GM19455 (cell line): ENCODE measurements at regions not wholly inside any gene's neighbourhood (a gene's known extent, or its start where the extent isn't known, plus 50 kb on each side); places are given as distances from the start of the nearest gene placed in this dataset.

Experiments used
- ATAC-seq: cut with Tn5 transposase; IDR thresholded peaks from one replicate; pipeline ENCODE4 v1.9.1; 2021; ENCODE audit not compliant: unreplicated experiment

DNA sequence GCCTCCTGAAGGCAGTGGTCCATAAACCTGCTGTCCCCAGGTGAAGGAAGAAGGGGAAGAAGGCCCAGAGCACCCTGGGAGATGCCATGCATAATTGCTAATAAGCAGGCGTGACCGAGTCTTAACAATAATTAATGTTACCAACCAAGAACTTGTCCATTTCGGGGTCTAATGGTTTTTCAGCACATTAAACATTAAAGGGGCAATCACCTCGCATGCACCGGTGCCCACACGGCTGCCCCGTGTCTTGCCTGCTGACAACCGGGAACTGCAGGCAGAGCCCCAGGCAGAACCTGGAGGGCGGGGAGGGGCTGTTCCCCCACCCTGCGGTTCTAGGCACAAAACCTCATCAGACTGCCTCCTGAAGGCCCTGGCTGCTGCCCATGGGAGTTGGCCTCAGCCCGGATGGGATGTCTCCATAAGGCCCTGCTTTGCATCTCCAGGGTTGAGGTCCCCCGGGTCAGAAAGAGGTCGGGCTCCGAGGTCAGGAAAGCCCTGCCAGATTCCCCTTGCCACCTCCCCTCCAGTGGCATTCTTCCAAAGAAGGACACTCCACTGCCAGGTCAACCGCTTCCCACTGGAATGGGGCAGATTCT lies 169.0 kb downstream of the BUD13 start:
- ATAC-seq, result no peak

DNA sequence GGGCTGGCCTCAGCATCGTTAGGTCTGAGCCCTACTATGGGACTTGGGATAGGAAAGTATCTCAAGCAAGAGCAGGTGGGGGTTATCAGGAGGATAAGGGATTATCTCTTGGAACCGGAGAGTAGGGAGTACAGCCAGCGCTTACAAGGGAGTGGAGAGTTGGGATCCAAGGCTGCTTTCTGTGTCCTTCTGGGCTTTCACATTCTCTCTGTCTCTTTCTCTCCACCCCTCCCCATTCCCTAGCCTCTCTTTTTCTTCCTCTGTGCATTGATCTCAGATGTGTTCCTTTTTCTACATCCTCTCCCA lies 170.2 kb downstream of the BUD13 start:
- ATAC-seq, result no peak

DNA sequence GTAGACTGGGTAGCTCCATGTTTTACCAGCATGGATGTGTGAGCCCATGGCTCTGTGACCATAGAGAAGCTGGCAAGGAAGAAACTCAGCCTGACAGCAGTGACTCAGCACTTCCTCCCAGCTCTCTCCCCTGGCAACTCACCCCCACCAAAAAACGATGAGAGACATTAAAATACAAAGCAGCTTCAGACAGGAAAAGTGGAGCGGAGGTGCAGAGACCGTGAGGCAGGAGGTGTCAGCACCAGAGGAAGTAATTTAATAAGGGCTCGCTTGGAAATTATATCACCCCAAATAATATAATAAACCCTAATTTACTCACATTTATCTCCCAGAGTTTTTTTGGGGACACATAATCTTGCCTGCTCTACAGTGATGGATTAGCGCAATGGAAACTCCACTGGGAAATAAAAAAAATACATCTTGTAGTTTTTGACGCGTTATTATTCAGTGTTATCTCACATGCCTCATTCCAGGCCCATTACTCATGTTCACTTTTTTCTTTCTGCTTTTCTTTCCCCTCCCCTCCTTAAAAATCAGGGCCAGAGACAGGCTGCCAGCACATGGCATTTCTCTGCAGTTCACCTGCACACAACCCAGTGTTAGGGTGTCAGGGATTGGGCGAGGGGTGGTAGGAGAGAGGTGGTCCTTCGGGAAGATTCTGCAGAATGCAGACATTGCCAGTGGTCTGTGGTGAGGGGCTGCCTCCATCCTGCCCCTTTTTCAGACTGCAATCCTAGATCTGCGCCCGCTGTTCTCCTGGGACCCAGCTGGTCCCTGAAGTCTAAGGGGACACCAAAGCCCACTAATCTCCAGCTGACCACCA lies 170.8 kb downstream of the BUD13 start:
- ATAC-seq, result no peak

DNA sequence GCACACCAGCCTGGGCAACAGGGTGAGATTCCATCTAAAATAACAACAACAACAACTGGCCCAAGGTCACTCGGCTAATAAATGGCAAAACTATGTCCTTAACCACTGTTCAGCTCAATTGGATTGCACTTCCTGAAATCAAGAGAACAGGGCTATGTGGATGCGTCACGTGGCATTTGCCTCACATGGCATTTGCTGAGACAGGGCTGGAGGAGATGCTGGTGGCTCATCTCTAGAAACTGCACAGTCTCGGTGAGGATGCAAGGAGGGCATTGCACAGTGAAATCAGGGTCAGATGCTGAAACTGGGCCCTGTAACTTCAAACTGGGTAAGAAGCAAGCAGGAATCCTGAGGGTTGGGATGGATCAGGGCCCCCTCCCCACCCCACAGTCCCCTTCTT lies 171.9 kb downstream of the BUD13 start:
- ATAC-seq, result no peak

DNA sequence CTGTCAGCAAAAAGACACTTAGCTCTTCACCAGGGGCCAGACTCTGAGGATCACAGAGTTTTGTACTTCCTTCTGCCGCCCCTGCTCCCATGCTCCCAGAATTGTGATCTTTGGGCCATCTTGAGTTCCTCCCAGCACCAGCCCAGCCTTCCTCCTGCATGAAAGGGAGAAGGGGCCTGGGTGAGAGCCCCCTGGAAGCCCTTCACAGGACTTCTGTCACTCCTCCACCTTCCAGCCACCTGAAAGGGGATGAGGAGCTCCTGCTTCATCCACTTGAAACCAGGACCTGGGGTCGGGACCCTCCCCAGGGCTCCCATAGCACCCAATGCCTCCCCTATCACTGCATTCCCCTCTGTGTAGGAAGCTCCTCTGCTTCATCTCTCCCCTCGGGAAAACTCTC lies 174.2 kb downstream of the BUD13 start:
- ATAC-seq, result no peak

DNA sequence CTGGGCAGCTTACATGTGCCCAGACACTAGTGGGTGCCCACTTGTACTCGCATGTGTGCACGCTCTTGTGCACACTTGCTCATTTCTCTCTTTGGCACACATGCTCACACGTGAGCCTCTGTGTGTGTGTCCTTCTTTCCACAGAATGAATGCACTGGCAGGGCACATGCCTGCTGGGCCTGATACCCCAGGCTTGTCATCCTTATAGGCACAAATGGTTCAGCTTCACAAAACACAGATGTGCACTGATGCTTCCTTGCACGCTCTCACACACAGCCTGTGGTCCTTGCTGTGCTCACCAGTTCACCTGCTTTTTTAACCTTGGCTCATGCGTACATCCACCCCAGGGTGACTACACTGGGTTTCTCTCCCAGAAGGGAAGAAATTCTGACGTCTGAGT lies 174.8 kb downstream of the BUD13 start:
- ATAC-seq, result no peak

DNA sequence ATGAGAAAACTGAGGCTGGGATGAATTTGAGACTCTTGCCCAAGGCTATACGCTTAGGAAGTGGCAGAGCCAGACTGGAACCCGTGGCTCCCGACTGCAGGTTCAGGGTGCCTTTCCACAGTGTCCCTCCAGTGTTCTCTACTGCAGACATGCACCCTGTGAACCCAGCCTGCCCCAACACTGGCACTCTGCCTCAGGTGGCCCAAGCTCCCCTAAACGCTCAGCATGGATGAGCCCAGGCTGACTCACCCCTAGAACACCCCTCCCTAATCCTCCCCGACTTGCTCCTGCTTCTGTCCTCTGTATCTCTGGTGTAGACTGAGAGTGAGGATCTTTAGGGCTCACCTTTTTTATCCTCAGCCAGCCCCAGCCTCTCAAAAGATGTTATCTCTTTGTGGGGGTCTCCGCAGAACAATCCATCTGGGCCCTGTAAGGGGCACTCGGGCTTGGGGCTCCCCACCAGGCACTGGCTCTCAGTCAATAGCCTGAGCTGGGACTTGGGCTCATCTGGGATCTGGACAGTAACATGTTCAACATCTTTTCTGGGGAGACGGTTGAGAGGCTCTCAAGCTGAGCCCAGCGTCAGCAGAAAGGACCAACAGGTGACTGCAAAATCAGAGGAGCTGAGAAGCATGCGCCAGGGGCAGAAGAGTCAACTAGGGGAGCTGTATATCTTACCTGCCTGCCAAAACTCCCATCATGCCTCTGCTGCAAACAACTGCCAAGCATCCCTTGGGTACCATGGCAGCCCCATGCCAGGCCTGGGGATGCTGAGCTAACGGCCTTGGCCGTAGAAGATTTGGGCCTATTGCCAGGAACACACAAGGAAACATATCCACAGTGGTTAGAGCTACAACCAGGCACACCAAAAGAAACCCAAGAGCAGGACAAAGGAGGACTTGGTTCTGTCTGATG lies 176.2 kb downstream of the BUD13 start:
- no peak for ATAC-seq

DNA sequence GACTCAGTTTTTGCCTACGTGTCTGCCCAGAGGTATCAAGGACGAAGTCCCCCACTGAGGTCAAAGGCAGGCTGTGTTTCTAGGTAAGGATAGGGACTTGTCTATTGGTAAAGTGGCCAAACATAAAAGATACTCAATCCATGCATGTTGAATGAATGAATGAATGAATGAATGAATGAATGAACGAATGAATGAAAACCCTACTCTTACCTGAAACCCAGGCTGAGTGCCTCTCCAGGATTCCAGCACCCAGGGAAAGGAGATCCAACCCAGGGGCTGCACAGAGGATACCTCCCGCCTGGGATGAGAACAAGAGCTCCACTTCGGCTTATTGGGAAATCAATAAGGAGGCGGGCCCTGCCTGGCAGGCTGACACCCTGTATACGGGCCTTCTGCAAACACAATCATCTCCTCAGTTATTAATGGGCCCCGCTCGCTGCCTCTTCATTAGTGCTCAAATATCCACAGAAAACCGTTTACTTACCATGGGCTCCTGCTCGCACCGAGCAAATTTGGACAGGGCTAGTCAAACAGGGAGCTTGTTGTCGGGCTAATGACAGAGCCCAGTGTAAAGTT lies 177.4 kb downstream of the BUD13 start:
- ATAC-seq, result no peak

DNA sequence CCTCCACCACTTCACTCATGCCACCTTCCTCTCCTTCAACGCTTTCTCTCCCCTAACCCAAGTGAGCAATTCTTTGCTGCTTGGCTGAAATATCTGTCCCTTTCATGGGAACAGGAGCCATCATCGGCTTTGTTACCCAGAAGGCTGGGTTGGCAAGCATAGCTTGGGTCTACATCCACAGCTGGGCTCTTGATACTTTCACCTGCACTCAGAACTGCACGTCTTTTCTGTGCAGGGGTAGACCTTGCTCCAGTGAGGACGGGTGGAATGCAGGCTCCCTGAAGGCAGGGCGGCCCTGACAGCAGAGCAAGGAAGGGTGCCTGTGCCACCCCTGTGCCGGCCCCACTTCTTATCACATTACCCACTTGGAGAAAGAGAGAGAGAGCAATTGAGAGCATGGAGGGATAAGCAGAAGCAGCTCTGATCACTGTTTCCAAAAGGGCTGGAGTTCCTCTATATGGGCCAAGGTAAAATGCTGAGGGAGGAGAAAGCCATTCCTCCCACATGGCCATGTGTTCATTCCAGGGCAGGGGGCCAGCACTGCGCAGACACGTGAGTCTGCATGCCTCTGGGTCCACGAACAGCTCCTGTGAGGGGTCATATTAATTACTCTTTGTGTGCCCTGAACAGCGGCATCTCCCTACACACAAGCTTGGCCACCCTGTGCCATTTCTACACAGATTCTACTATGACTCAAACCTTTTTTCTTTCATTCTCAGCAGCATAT lies 181.8 kb downstream of the BUD13 start:
- ATAC-seq, result no peak

DNA sequence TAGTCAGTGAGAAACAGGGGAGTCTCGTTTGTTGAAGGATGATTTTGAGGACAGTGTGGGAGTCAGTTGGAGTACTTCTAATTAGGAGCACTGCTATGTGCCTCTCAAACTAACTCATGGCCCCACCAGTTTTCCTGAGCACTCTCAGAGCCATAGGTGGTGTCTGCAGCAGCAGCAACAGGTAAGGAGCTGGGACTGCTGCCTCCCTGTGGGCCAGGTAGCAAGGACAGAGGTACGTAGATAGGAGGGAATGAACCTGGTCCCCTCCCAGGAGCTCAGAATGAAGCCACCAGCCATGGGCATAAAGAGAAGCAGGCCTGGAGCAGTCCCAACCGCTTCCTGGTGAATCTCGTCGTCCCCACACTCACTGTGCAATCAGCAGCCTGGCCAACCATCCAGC lies 183.4 kb downstream of the BUD13 start:
- ATAC-seq, result no peak

DNA sequence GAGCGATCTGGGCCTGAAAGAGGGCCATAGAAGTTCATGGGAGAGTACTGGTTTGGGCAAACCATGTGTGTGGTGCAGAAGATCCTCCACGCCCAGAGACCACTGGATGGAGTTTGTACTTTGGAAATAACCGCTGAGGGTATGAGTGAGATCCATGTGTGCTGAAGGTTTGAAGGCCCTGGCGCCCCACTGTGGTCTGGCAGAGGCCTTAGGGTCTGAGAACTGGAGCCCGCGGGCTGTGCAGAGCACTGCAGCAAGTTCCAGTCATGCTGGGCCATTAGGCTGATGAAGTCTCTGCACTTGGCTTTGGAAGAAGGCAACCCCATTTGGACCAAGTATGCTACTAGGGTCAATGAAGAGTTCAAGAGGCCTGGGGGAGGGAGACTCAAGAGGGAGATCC lies 186.4 kb downstream of the BUD13 start:
- ATAC-seq, result no peak

DNA sequence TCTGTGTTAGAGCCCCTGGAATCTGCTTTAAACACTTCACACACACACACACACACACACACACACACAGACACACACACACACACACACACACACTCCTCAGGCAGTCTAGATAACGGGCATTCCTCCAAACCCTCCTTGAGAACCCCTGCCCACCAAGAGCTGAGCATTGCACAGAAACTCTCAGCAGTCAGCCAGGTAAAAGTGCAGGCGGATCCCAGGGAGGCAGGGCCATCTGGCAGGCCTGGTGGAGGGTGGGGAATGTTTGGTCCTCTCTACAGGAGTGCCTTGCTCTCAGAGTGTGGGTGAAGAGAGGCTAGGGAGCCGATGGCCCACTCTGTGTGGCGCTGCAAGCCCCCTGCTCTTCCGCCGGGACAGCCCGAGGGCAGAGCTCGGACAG lies 190.2 kb downstream of the BUD13 start:
- no peak for ATAC-seq

DNA sequence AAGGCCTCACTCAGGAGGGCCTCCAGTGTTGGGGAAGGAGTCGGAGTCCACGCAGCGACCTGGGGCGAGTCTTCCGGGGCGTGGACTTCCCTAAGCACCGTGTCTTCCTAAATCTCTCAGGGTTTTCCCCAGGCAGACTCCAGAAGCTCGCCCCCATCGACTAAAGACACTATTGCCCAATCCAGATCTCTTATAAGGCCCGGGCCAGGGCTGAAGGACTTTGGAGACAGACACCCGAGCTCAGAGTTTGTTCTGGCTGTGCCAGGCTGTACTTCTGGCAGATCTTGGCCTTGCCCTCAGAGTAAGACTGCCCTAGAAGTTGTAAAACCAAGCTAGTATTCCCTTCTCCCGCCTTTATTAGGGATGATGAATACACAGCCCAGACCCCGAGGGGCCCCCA lies 191.4 kb downstream of the BUD13 start:
- no peak for ATAC-seq

DNA sequence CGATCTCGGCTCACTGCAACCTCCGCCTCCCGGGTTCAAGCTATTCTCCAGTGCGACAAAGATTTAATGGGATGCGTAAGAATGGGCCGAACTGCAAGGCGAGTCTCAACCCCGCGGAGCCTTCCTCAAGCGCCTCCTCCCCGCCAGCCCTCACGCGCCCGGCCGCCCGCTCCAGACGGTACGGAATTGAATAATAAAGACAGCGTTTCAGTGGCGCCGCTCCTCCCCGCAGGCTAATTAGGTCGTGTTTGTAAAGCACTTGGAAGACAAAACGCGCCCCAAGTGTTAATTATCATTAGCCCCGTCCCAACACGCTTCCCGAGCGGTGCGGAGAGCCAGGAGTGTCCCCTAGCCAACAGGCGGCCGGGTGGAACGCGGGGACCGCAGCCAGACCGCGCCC lies 192.0 kb downstream of the BUD13 start:
- ATAC-seq, result no peak

DNA sequence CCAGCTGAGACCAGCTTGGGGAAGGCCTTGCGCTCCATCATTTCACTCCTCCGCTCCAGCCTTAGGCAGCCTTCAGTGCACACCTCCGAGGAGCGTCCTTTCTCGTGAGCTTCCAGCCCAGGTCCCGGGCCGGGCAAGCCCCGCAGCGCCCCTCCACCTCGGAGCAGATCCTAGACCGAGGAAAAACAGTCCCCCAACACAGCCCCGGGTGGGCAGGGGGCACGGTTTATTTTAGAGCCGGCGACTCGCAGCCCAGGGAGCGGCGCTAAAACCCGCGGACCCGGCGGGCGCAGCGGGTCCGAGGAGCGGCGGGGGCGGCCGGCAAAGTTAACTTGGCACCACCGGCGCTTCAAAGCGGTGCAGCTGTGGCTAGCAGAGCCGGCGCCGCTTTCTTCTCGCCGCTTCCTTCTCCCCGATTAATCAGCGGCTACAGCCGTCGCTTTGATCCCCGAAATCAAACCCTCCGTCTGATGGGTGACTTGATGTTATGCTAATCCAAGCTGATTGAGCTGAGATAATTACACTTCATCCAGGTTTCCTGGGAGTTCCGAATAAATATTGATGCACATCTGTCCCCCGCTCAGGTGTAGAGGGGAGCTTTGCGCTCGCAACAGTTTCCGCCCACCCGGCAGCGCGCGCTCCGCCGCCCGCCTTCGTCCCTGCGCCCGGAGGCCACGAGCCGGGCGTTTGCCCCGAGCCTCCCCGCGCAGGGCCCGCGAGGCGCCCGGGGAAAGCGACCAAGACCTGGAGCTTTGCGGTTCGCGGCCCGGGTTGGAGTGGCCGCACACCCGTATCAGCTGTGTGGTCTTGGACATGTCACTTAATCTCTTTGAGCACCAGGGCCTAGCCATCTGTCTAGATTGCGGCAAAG lies 192.7 kb downstream of the BUD13 start:
- ATAC-seq, result no peak

DNA sequence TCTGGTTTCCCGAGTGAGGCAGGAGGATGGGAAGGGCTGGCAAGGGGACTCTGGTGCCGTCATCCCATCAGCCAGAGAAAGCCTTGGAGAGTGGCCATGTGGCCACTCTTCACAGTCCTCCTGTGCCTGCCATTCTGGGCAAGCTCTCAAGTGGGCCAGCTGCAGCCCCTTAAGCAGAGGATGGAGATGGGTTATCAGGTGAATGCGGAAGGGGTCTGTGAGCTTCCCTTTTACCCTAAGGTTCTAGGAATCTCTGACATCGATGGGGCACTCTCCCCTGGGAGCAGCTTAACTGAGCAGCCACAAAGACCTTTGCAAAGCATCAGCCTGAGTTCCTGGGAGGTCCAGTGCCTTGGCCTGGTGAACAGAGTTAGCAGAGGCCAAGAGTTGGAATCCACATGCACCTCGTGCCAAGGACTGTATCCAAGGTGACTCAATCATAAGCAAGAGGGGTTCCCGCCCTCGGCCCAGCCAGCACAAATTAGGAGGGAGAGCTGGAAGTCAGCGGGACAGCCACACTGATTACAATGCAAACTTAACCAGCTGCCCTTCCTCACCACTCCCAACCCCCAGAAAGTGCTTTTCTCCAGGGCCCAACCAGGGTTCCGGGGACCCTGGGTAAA lies 193.6 kb downstream of the BUD13 start:
- ATAC-seq, result no peak

DNA sequence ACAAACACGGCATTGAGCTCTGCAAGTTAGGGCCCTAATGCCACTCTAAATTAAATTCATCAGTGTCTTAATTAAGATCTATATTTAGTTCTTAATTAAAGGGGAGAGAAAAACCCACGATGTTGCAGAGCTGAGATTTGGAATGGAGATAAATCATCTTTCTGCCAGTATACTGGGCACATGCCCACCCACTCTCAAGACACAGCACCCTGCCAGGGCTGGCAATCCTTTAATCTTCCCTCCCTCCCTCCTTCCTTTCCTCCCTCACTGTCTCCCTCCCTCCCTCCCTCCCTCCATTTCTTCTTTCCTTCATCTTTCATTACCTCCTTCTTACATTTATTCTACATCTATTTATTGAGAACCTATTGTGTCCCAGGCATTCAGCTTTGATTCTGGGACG lies 194.8 kb downstream of the BUD13 start:
- no peak for ATAC-seq

DNA sequence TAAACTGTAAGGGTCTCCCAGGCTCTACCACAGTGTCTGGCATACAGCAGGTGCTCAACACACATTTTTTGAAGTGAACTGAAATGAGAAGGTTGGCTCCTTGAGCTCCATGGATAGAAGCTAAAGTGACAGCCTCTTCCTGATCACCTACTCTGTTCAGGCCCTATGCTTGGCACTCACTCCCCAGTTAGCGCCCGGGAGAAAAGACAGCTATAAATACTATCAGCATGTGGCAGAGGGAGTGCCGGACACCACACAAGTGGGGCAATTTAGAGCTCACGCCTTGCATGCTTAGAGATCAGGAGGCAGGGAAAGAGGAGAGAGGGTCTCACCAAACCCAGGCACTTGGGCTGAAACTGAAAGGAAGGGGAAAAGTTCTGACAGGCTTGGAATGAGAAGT lies 195.5 kb downstream of the BUD13 start:
- no peak for ATAC-seq

DNA sequence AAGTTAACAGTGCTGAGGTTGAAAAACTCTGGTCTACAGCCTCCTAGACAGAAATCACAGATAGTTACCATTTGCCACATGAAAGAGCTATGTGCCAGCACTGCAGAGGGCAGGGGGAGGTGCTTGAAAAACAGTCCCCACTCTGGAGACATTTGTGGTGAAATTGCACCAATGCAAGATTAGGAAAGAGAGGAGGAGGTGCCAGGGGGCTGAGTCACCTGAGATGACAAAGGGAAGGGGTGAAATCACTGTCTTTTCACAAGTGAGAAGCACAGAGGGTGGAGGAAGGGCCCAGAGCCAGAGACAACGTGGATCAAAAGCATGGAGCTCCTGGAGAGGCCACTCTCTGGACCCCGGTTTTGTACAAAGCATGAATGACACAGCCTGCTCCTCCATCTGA lies 196.3 kb downstream of the BUD13 start:
- no peak for ATAC-seq
